K562 (cell line): ENCODE measurements at regions not wholly inside any gene's neighbourhood (a gene's known extent, or its start where the extent isn't known, plus 50 kb on each side); places are given as distances from the start of the nearest gene placed in this dataset.
A peak's percentile ranks its signal among the peaks of the same experiment; 100 is the strongest.

Source experiments
- ADNP ChIP-seq: fragments of 200-800 bp; sonication (Bioruptor generic); IDR thresholded peaks from 2 replicates; pipeline ENCODE4 v1.6.1; 2016; ENCODE audit warnings: missing genetic modification characterization, missing compliant biosample characterization
- CTBP1 ChIP-seq: fragments of 450-650 bp; IDR thresholded peaks from 2 replicates; pipeline ENCODE4 v1.6.1; 2016; ENCODE audit warnings: borderline replicate concordance
- GMEB1 ChIP-seq: fragments of 250-450 bp; sonication (Bioruptor Pico); IDR thresholded peaks from 2 replicates; pipeline ENCODE4 v1.4.0; 2020; ENCODE audit warnings: mild to moderate bottlenecking
- TFAP4 ChIP-seq: sonication (generic); formaldehyde crosslinking; IDR thresholded peaks from 2 replicates; pipeline ENCODE4 v1.8.0; 2022; ENCODE audit warnings: missing genetic modification reagents, mild to moderate bottlenecking, moderate library complexity, borderline replicate concordance
- TF ChIP-seq, protein P1 (sequence below): fragments of 450-650 bp; IDR thresholded peaks from one replicate; pipeline ENCODE4 v1.6.1; 2018; ENCODE audit warnings: mild to moderate bottlenecking, moderate library complexity; ENCODE audit not compliant: partially characterized antibody

GRCh38 chr19:13588957-13589833, 82.9 kb upstream of the CACNA1A start (continued):
- TF ChIP-seq, protein P1, sequence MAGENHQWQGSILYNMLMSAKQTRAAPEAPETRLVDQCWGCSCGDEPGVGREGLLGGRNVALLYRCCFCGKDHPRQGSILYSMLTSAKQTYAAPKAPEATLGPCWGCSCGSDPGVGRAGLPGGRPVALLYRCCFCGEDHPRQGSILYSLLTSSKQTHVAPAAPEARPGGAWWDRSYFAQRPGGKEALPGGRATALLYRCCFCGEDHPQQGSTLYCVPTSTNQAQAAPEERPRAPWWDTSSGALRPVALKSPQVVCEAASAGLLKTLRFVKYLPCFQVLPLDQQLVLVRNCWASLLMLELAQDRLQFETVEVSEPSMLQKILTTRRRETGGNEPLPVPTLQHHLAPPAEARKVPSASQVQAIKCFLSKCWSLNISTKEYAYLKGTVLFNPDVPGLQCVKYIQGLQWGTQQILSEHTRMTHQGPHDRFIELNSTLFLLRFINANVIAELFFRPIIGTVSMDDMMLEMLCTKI: no peak
- no peak for TF ChIP-seq GMEB1 (CRISPR knock-in tag)
- peak; percentile 35; the same call in 1 of the 2 replicates for TF ChIP-seq TFAP4 (CRISPR knock-in tag)
- 0 out of 2 replicates have a peak, but pooled peaks have one; percentile 31 for TF ChIP-seq ADNP
- TF ChIP-seq CTBP1: peak; percentile 26; the same call in 1 of the 2 replicates
